ENCODE measurements at regions not wholly inside any gene's neighbourhood (a gene's known extent, or its start where the extent isn't known, plus 50 kb on each side); places are given as distances from the start of the nearest gene placed in this dataset.

GRCh38 chr1:29585201-29585600 is 348.9 kb downstream of the PTPRU start:
- DNase-seq, result no peak

- DNase-seq, result no peak
Observed at GRCh38 chr1:29584776-29585175, 348.5 kb downstream of the PTPRU start.

- DNase-seq, result no peak
Observed at GRCh38 chr1:29584362-29584761, 348.0 kb downstream of the PTPRU start.

GRCh38 chr1:29583727-29584126 is 347.4 kb downstream of the PTPRU start:
- DNase-seq, result no peak

GRCh38 chr1:29581256-29581655 is 344.9 kb downstream of the PTPRU start:
- DNase-seq, result no peak

GRCh38 chr1:29579821-29580425 is 343.6 kb downstream of the PTPRU start:
- DNase-seq, result no peak

- no peak for DNase-seq
Observed at GRCh38 chr1:29577512-29577911, 341.2 kb downstream of the PTPRU start.

- DNase-seq, result no peak
Observed at GRCh38 chr1:29576510-29576909, 340.2 kb downstream of the PTPRU start.

- DNase-seq, result no peak
Observed at GRCh38 chr1:29575826-29576225, 339.5 kb downstream of the PTPRU start.

- no peak for DNase-seq
Observed at GRCh38 chr1:29575277-29575676, 339.0 kb downstream of the PTPRU start.

GRCh38 chr1:29574871-29575270 is 338.5 kb downstream of the PTPRU start:
- DNase-seq, result no peak

GRCh38 chr1:29569971-29570634 is 333.8 kb downstream of the PTPRU start:
- no peak for DNase-seq

- no peak for DNase-seq
Observed at GRCh38 chr1:29567257-29567656, 330.9 kb downstream of the PTPRU start.

GRCh38 chr1:29565490-29565889 is 329.2 kb downstream of the PTPRU start:
- DNase-seq, result no peak

GRCh38 chr1:29563571-29563970 is 327.2 kb downstream of the PTPRU start:
- DNase-seq, result no peak

GRCh38 chr1:29563092-29563491 is 326.8 kb downstream of the PTPRU start:
- DNase-seq, result no peak

- DNase-seq, result no peak
Observed at GRCh38 chr1:29559056-29559455, 322.7 kb downstream of the PTPRU start.

- DNase-seq, result no peak
Observed at GRCh38 chr1:29557701-29558600, 321.6 kb downstream of the PTPRU start.

GRCh38 chr1:29557066-29557465 is 320.7 kb downstream of the PTPRU start:
- DNase-seq, result no peak

- DNase-seq, result no peak
Observed at GRCh38 chr1:29556657-29557056, 320.3 kb downstream of the PTPRU start.

- no peak for DNase-seq
Observed at GRCh38 chr1:29555043-29555620, 318.8 kb downstream of the PTPRU start.

- no peak for DNase-seq
Observed at GRCh38 chr1:29554208-29554778, 318.0 kb downstream of the PTPRU start.
